Testis (tissue), 2 donors: ENCODE measurements at regions not wholly inside any gene's neighbourhood (a gene's known extent, or its start where the extent isn't known, plus 50 kb on each side); places are given as distances from the start of the nearest gene placed in this dataset.

Source experiments
- DNase-seq: peaks from one replicate; pipeline ENCODE4 v3.0.0-alpha.2; 2019
- H3K27ac ChIP-seq, 2 donors: fragments of 200-600 bp; sonication (generic); one replicate each; pipeline ENCODE4 v1.5.1; 2019
- H3K27me3 ChIP-seq: fragments of 200-600 bp; sonication (generic); one replicate; pipeline ENCODE4 v1.5.1; 2019
- H3K36me3 ChIP-seq: fragments of 200-600 bp; sonication (generic); one replicate; pipeline ENCODE4 v1.5.1; 2017; ENCODE audit warnings: low read depth; ENCODE audit errors: missing control alignments
- H3K4me1 ChIP-seq: fragments of 200-600 bp; sonication (generic); one replicate; pipeline ENCODE4 v1.5.1; 2019
- H3K4me3 ChIP-seq, 2 donors: fragments of 200-600 bp; sonication (generic); one replicate each; pipeline ENCODE4 v1.5.1; 2017 to 2019
- H3K9me3 ChIP-seq: fragments of 200-600 bp; sonication (generic); one replicate; pipeline ENCODE4 v1.5.1; 2017
- CTCF ChIP-seq, 3 experiments: fragments of 450-650 bp in 2 of 3; fragments of 200-600 bp in 1 of 3; sonication (generic) in 1 of 3; IDR thresholded peaks; one replicate each; pipeline ENCODE4 v1.5.1; 2016 to 2019; ENCODE audit warnings: antibody characterized with exemption in 3 of 3, mild to moderate bottlenecking in 2 of 3, moderate library complexity in 1 of 3
- POLR2A ChIP-seq: fragments of 450-650 bp; IDR thresholded peaks from one replicate; pipeline ENCODE4 v1.6.1; 2017; ENCODE audit warnings: antibody characterized with exemption, mild to moderate bottlenecking, moderate library complexity
- WGBS, 2 donors: methylation state at CpG; one replicate each; pipeline ENCODE4 v1.1.5; 2018; 5-methylcytosine and 5-hydroxymethylcytosine counted together
- intact Hi-C: fragments of 100-400 bp; cut with DNase I; formaldehyde crosslinking; loops from one replicate; pipeline ENCODE4 v1.15.1; 2023; ENCODE audit warnings: low total_unique reads

DNA sequence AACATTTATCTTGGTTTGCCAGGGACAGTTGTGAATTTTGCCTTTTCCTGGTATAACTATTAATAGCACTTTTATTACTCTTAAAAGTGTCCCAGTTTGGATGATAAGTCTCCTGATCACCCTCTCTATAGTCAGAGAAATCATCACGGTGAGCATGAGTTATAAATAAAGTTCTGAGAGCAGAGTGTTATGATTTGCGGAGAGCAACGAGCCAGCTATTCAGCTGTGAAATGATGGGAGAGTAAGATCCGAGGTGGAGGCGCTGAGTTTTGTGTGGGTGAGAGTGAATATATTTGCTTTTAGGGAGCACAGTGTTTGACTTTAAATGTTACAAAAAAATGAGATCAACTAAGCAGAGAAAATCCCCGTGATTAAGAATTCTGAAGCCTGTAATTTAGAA is 179.6 kb downstream of the DSC3 start:
- Histone ChIP-seq H3K9me3 (no peaks in the 10 kb centered on the region), H3K4me1 (no peaks in the 10 kb centered on the region), H3K27me3 (no peaks in the 10 kb centered on the region), H3K36me3 (no peaks in the 10 kb centered on the region), H3K27ac (no peak overlapping the region), H3K4me3 (no peak overlapping the region)
- intact Hi-C loops, result no loop called here
- no peak for DNase-seq
- TF ChIP-seq POLR2A, result no peak
- TF ChIP-seq CTCF (IDR thresholded peaks at IDR 0.05), result no peak
- 36 to 41% methylated on average over 6 of the region's 6 CpGs for WGBS, 2 donors

- Histone ChIP-seq H3K27ac (no peak overlapping the region), H3K27me3 (no peaks in the 10 kb centered on the region), H3K4me1 (no peaks in the 10 kb centered on the region), H3K9me3 (no peaks in the 10 kb centered on the region), H3K4me3 (no peak overlapping the region), H3K36me3 (no peaks in the 10 kb centered on the region)
- TF ChIP-seq POLR2A, result no peak
- no peak for TF ChIP-seq CTCF (IDR thresholded peaks at IDR 0.05)
- 65% methylated on average over 3 of the region's 3 CpGs for WGBS, 2 donors
- no peak for DNase-seq
- intact Hi-C loops, result no loop called here
These were observed 181.8 kb downstream of the DSC3 start for GRCh38 chr18:30860741-30861140.

DNA sequence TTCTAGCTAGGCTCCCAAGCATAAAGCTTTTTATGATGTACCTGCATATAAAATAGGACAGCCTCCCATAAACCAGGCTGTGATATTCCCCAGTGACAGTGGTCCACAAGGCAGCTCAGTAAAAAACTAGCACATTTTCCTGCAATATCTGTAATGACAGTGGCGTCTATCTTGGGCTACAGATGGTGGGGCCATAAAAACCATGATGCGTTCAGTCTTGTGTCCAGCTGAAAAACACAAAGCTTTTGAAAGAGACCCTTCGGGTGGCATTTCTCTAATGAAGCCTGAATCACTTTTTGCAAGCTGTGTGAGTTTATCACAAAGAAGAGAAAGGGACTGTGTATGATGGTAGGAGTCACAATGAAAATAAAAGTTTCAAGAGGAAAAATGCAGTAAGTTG is 183.5 kb downstream of the DSC3 start:
- no peak for DNase-seq
- intact Hi-C loops, result no loop called here
- WGBS, 2 donors, result 93 to 95% methylated on average over 3 of the region's 3 CpGs
- no peaks in the 10 kb centered on the region for H3K27me3 ChIP-seq
- H3K36me3 ChIP-seq, result no peaks in the 10 kb centered on the region
- H3K9me3 ChIP-seq, result no peaks in the 10 kb centered on the region
- H3K27ac ChIP-seq, result no peak overlapping the region
- no peaks in the 10 kb centered on the region for H3K4me1 ChIP-seq
- no peak overlapping the region for H3K4me3 ChIP-seq
- TF ChIP-seq CTCF (IDR thresholded peaks at IDR 0.05) (no peak), POLR2A (no peak)

DNA sequence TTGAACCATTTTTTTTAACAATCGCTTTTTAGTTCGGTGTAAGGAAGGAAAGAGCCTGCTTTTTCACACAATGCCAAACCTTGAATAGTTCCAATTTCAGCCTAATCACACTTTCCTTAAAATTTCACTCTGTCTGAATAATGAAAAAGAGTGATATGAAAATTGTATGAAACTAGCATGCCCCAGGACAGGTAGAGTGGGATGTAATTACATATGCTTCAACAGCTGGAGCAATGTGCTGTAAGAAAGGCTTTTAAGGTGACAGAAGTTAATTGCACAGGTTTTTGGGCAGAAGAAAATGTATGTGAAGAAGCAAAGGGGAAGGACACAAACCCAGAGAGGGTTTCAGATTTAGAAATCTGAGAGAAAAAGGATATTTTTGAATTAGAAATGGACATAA is 184.0 kb downstream of the DSC3 start:
- DNase-seq, result no peak
- no peaks in the 10 kb centered on the region for H3K27me3 ChIP-seq
- no peaks in the 10 kb centered on the region for H3K36me3 ChIP-seq
- H3K4me3 ChIP-seq, result no peak overlapping the region
- TF ChIP-seq POLR2A (no peak), CTCF (IDR thresholded peaks at IDR 0.05) (no peak)
- intact Hi-C loops, result no loop called here
- H3K9me3 ChIP-seq, result no peaks in the 10 kb centered on the region
- H3K27ac ChIP-seq, result no peak overlapping the region
- H3K4me1 ChIP-seq, result no peaks in the 10 kb centered on the region
- 84 to 85% methylated on average over 2 of the region's 2 CpGs for WGBS, 2 donors

GRCh38 chr18:30855762-30856161 is 186.8 kb downstream of the DSC3 start:
- 85 to 95% methylated on average over 2 of the region's 2 CpGs for WGBS, 2 donors
- DNase-seq, result no peak
- Histone ChIP-seq H3K27me3 (no peaks in the 10 kb centered on the region), H3K4me1 (no peaks in the 10 kb centered on the region), H3K4me3 (no peak overlapping the region), H3K36me3 (no peaks in the 10 kb centered on the region), H3K9me3 (no peaks in the 10 kb centered on the region), H3K27ac (no peak overlapping the region)
- TF ChIP-seq POLR2A (no peak), CTCF (IDR thresholded peaks at IDR 0.05) (no peak)
- intact Hi-C loops, result no loop called here
